ENCODE measurements at regions not wholly inside any gene's neighbourhood (a gene's known extent, or its start where the extent isn't known, plus 50 kb on each side); places are given as distances from the start of the nearest gene placed in this dataset.

- DNase-seq (ENCODE audit: low spot score), result peak; percentile 80
Observed at GRCh38 chr13:99436686-99437416, 64.4 kb upstream of the TM9SF2 start.

- no peak for DNase-seq (ENCODE audit: low spot score)
Observed at GRCh38 chr13:99439048-99439447, 62.2 kb upstream of the TM9SF2 start.

- no peak for DNase-seq (ENCODE audit: low spot score)
Observed at GRCh38 chr13:99439850-99440604, 61.2 kb upstream of the TM9SF2 start.

- DNase-seq (ENCODE audit: low spot score), result peak; percentile 60
Observed at GRCh38 chr13:99442273-99442895, 58.9 kb upstream of the TM9SF2 start.

GRCh38 chr13:99446242-99446641 lies 55.0 kb upstream of the TM9SF2 start:
- DNase-seq (ENCODE audit: low spot score), result peak; percentile 38

- no peak for DNase-seq (ENCODE audit: low spot score)
Observed at GRCh38 chr13:99448546-99448945, 52.7 kb upstream of the TM9SF2 start.

- no peak for DNase-seq (ENCODE audit: low spot score)
Observed at GRCh38 chr13:99450416-99450815, 50.9 kb upstream of the TM9SF2 start.
